ENCODE measurements at regions not wholly inside any gene's neighbourhood (a gene's known extent, or its start where the extent isn't known, plus 50 kb on each side); places are given as distances from the start of the nearest gene placed in this dataset.

- ChIA-PET POLR2A (no interaction called here), CTCF (no interaction called here)
- no peak for DNase-seq (ENCODE audit: extremely low spot score)
- TF ChIP-seq CTCF (IDR thresholded peaks at IDR 0.05; ENCODE audit: control extremely low read depth, extremely low read depth, low read depth, missing control alignments): no peak
Measured at GRCh38 chr4:65089666-65090065, 580.6 kb downstream of the EPHA5 start.

- ChIA-PET POLR2A (no interaction called here), CTCF (interaction anchor here (1.7 kb wide), 1 partner anchor 9 kb away, joined by 4 read pairs; no protein-coding TSS in a partner anchor)
- DNase-seq (ENCODE audit: extremely low spot score): no peak
- TF ChIP-seq CTCF (IDR thresholded peaks at IDR 0.05; ENCODE audit: control extremely low read depth, extremely low read depth, low read depth, missing control alignments): no peak
Measured at GRCh38 chr4:65083076-65083475, 587.2 kb downstream of the EPHA5 start.

GRCh38 chr4:65071564-65071963 lies 598.7 kb downstream of the EPHA5 start:
- DNase-seq (ENCODE audit: extremely low spot score): no peak
- CTCF ChIA-PET: no interaction called here
- POLR2A ChIA-PET: no interaction called here
- no peak for TF ChIP-seq CTCF (IDR thresholded peaks at IDR 0.05; ENCODE audit: control extremely low read depth, extremely low read depth, low read depth, missing control alignments)

- ChIA-PET POLR2A (no interaction called here), CTCF (no interaction called here)
- TF ChIP-seq CTCF (IDR thresholded peaks at IDR 0.05; ENCODE audit: control extremely low read depth, extremely low read depth, low read depth, missing control alignments): no peak
- DNase-seq (ENCODE audit: extremely low spot score): no peak
Measured at GRCh38 chr4:65069177-65069576, 601.1 kb downstream of the EPHA5 start.

GRCh38 chr4:65066106-65066505 lies 604.2 kb downstream of the EPHA5 start:
- no peak for TF ChIP-seq CTCF (IDR thresholded peaks at IDR 0.05; ENCODE audit: control extremely low read depth, extremely low read depth, low read depth, missing control alignments)
- POLR2A ChIA-PET: no interaction called here
- CTCF ChIA-PET: no interaction called here
- DNase-seq (ENCODE audit: extremely low spot score): no peak

- CTCF ChIA-PET: no interaction called here
- DNase-seq (ENCODE audit: extremely low spot score): no peak
- POLR2A ChIA-PET: no interaction called here
- no peak for TF ChIP-seq CTCF (IDR thresholded peaks at IDR 0.05; ENCODE audit: control extremely low read depth, extremely low read depth, low read depth, missing control alignments)
Measured at GRCh38 chr4:65063601-65064000, 606.7 kb downstream of the EPHA5 start.

GRCh38 chr4:65050786-65051185 lies 619.5 kb downstream of the EPHA5 start:
- TF ChIP-seq CTCF (IDR thresholded peaks at IDR 0.05; ENCODE audit: control extremely low read depth, extremely low read depth, low read depth, missing control alignments): no peak
- CTCF ChIA-PET: no interaction called here
- DNase-seq (ENCODE audit: extremely low spot score): no peak
- POLR2A ChIA-PET: no interaction called here

All from GM10248 (cell line).